GM06990 (cell line): ENCODE measurements at regions not wholly inside any gene's neighbourhood (a gene's known extent, or its start where the extent isn't known, plus 50 kb on each side); places are given as distances from the start of the nearest gene placed in this dataset.

Source experiments
- DNase-seq: peaks from one replicate; pipeline ENCODE4 v3.0.0-alpha.2; 2011; ENCODE audit not compliant: insufficient read length; ENCODE audit errors: extremely low read depth
- H3K27me3 ChIP-seq: replicated peaks from 2 replicates; pipeline ENCODE4 v1.6.0; 2011; ENCODE audit warnings: low read length; ENCODE audit not compliant: control insufficient read depth, insufficient read depth
- H3K36me3 ChIP-seq: 2 replicates; pipeline ENCODE4 v1.5.1; 2011; ENCODE audit warnings: low read length; ENCODE audit not compliant: control insufficient read depth, insufficient read depth
- H3K4me3 ChIP-seq: replicated peaks from 2 replicates; pipeline ENCODE4 v1.5.1; 2011; ENCODE audit warnings: low read depth, mild to moderate bottlenecking, control low read depth, low read length
- TF ChIP-seq, protein P1 (sequence below): IDR thresholded peaks from 2 replicates; pipeline ENCODE4 v1.5.1; 2011; ENCODE audit warnings: low read length, control low read depth, mild to moderate bottlenecking, inconsistent platforms; ENCODE audit not compliant: insufficient read depth, poor library complexity, severe bottlenecking

DNA sequence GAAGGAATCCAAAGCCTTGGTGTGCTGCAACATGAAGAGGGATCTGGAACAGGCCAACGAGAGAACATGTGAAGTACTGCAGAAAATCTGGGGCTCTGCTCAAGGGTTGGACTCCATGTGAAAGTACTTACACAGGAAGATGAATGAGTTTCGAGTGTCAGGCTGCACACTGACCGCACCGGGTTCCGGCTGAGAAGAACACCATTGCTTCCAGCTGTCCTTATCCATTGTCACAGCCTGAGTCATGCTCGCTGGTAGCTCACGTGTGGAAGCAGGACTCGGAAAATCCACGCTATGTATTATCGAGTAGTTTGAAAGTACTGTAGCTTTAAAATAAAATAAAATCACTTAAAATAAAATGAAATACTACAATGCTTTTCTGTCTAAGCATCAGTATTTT, 50.4 kb upstream of the TBL1X start:
- TF ChIP-seq, protein P1, sequence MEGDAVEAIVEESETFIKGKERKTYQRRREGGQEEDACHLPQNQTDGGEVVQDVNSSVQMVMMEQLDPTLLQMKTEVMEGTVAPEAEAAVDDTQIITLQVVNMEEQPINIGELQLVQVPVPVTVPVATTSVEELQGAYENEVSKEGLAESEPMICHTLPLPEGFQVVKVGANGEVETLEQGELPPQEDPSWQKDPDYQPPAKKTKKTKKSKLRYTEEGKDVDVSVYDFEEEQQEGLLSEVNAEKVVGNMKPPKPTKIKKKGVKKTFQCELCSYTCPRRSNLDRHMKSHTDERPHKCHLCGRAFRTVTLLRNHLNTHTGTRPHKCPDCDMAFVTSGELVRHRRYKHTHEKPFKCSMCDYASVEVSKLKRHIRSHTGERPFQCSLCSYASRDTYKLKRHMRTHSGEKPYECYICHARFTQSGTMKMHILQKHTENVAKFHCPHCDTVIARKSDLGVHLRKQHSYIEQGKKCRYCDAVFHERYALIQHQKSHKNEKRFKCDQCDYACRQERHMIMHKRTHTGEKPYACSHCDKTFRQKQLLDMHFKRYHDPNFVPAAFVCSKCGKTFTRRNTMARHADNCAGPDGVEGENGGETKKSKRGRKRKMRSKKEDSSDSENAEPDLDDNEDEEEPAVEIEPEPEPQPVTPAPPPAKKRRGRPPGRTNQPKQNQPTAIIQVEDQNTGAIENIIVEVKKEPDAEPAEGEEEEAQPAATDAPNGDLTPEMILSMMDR = no peak
- no peaks in the 10 kb centered on the region for H3K27me3 ChIP-seq
- H3K4me3 ChIP-seq = no peak overlapping the region
- no peaks in the 10 kb centered on the region for H3K36me3 ChIP-seq
- DNase-seq = no peak
